Mammary epithelial cell (primary cell): ENCODE measurements at regions not wholly inside any gene's neighbourhood (a gene's known extent, or its start where the extent isn't known, plus 50 kb on each side); places are given as distances from the start of the nearest gene placed in this dataset.

ENCODE experiments used
- CTCF ChIP-seq, 2 donors: IDR thresholded peaks in 1 of 2; conservative IDR thresholded peaks in 1 of 2; 2 replicates each; pipeline ENCODE4 v1.5.1; 2011 to 2012; ENCODE audit warnings: inconsistent platforms in 2 of 2, low read length in 2 of 2, mild to moderate bottlenecking in 2 of 2, control low read depth in 1 of 2, low read depth in 1 of 2; ENCODE audit not compliant: insufficient read depth in 1 of 2; ENCODE audit errors: extremely low read depth in 1 of 2
- EZH2 ChIP-seq: IDR thresholded peaks from 2 replicates; pipeline ENCODE4 v1.6.1; 2012; ENCODE audit warnings: low read length, inconsistent platforms, borderline replicate concordance

- no peak for TF ChIP-seq CTCF (conservative IDR thresholded peaks at IDR 0.05 in 1 of 2, IDR thresholded peaks at IDR 0.05 in 1 of 2; ENCODE audit: extremely low read depth in 1 of 2, insufficient read depth in 1 of 2, low read depth in 1 of 2, low read length in 2 of 2)
- TF ChIP-seq EZH2: no peak
Observed at GRCh38 chr3:83033133-83033532, 1271.7 kb upstream of the GBE1 start.
